Neural progenitor cell (in vitro differentiated cells): ENCODE measurements at regions not wholly inside any gene's neighbourhood (a gene's known extent, or its start where the extent isn't known, plus 50 kb on each side); places are given as distances from the start of the nearest gene placed in this dataset.
"Not testable (repeated sequence)": the region's sequence is repeated elsewhere in the genome, so short reads cannot be mapped to it uniquely, and the experiment has no call there.

Experiments used
- DNase-seq: peaks from one replicate; pipeline ENCODE4 v3.0.0-alpha.2; 2016; ENCODE audit warnings: low spot score
- H2AFZ ChIP-seq: fragments of 200-600 bp; sonication (generic); replicated peaks from 2 replicates; pipeline ENCODE4 v1.6.1; 2016; ENCODE audit warnings: antibody characterized with exemption
- H3F3A ChIP-seq: fragments of 200-600 bp; sonication (generic); 2 replicates; pipeline ENCODE4 v1.6.1; 2016; ENCODE audit warnings: antibody characterized with exemption, low read depth
- H3K27ac ChIP-seq: fragments of 200-600 bp; sonication (generic); 2 replicates; pipeline ENCODE4 v1.5.1; 2016; ENCODE audit warnings: mild to moderate bottlenecking
- H3K27me3 ChIP-seq: fragments of 200-600 bp; sonication (generic); 2 replicates; pipeline ENCODE4 v1.6.1; 2016; ENCODE audit warnings: mild to moderate bottlenecking, moderate library complexity
- H3K36me3 ChIP-seq: fragments of 200-600 bp; sonication (generic); 2 replicates; pipeline ENCODE4 v1.5.1; 2016
- H3K4me1 ChIP-seq: fragments of 200-600 bp; sonication (generic); 2 replicates; pipeline ENCODE4 v1.6.1; 2016; ENCODE audit warnings: mixed run types
- H3K4me2 ChIP-seq: fragments of 200-600 bp; sonication (generic); 2 replicates; pipeline ENCODE4 v1.6.1; 2016
- H3K4me3 ChIP-seq: fragments of 200-600 bp; sonication (generic); 2 replicates; pipeline ENCODE4 v1.5.1; 2016
- H3K79me2 ChIP-seq: fragments of 200-600 bp; sonication (generic); 2 replicates; pipeline ENCODE4 v1.6.1; 2016; ENCODE audit warnings: low read depth
- H3K9ac ChIP-seq: fragments of 200-600 bp; sonication (generic); 2 replicates; pipeline ENCODE4 v1.6.1; 2016
- H3K9me3 ChIP-seq: fragments of 200-600 bp; sonication (generic); 2 replicates; pipeline ENCODE4 v1.5.1; 2016; ENCODE audit warnings: low read depth
- H4K20me1 ChIP-seq: fragments of 200-600 bp; sonication (generic); 2 replicates; pipeline ENCODE4 v1.6.1; 2016; ENCODE audit warnings: low read depth
- H3K27ac Mint-ChIP-seq: 3 replicates; pipeline ENCODE4 v1.8.0; 2021; ENCODE audit warnings: mixed read lengths
- H3K27me3 Mint-ChIP-seq: 2 replicates; pipeline ENCODE4 v1.8.0; 2022; ENCODE audit warnings: low read depth, mild to moderate bottlenecking, inconsistent platforms, moderate library complexity, mixed read lengths; ENCODE audit not compliant: insufficient read depth
- H3K36me3 Mint-ChIP-seq: 3 replicates; pipeline ENCODE4 v1.8.0; 2021; ENCODE audit warnings: mixed read lengths
- H3K4me1 Mint-ChIP-seq: 3 replicates; pipeline ENCODE4 v1.8.0; 2021; ENCODE audit warnings: mixed read lengths
- H3K4me3 Mint-ChIP-seq: 3 replicates; pipeline ENCODE4 v1.8.0; 2021; ENCODE audit warnings: mild to moderate bottlenecking, moderate library complexity, mixed read lengths
- H3K9me3 Mint-ChIP-seq: 3 replicates; pipeline ENCODE4 v1.8.0; 2020; ENCODE audit warnings: mixed read lengths
- CTCF ChIP-seq: fragments of 200-600 bp; sonication (generic); IDR thresholded peaks from 2 replicates; pipeline ENCODE4 v1.5.1; 2017; ENCODE audit warnings: antibody characterized with exemption, mild to moderate bottlenecking
- EZH2 ChIP-seq: fragments of 200-600 bp; sonication (generic); IDR thresholded peaks from 2 replicates; pipeline ENCODE4 v1.6.1; 2017; ENCODE audit warnings: antibody characterized with exemption, mild to moderate bottlenecking, moderate library complexity
- EZH2phosphoT487 ChIP-seq: fragments of 200-600 bp; sonication (generic); IDR thresholded peaks from 2 replicates; pipeline ENCODE4 v1.6.1; 2017; ENCODE audit warnings: antibody characterized with exemption

GRCh38 chr2:208794288-208794975 lies 387.8 kb downstream of the PTH2R start:
- no peaks in the 10 kb centered on the region for H3K27me3 Mint-ChIP-seq
- H3K4me1 ChIP-seq, result no peaks in the 10 kb centered on the region
- H3K79me2 ChIP-seq, result no peaks in the 10 kb centered on the region
- no peak overlapping the region for H2AFZ ChIP-seq
- DNase-seq, result no peak
- no peak overlapping the region for H3K9ac ChIP-seq
- no peaks in the 10 kb centered on the region for H3F3A ChIP-seq
- no peak overlapping the region for H3K4me3 ChIP-seq
- no peaks in the 10 kb centered on the region for H3K9me3 Mint-ChIP-seq
- no peak overlapping the region for H3K4me2 ChIP-seq
- peaks cover 5% of the 10 kb centered on the region for H3K4me1 Mint-ChIP-seq
- no peak overlapping the region for H3K27ac Mint-ChIP-seq
- no peaks in the 10 kb centered on the region for H3K27me3 ChIP-seq
- H3K36me3 ChIP-seq, result no peaks in the 10 kb centered on the region
- H3K4me3 Mint-ChIP-seq, result no peak overlapping the region
- no peaks in the 10 kb centered on the region for H4K20me1 ChIP-seq
- no peaks in the 10 kb centered on the region for H3K36me3 Mint-ChIP-seq
- TF ChIP-seq EZH2phosphoT487 (no peak), CTCF (no peak), EZH2 (no peak)
- H3K27ac ChIP-seq, result no peak overlapping the region
- H3K9me3 ChIP-seq, result no peaks in the 10 kb centered on the region

GRCh38 chr2:208798698-208799097 lies 392.1 kb downstream of the PTH2R start:
- Mint-ChIP-seq H3K27me3 (no peaks in the 10 kb centered on the region), H3K36me3 (no peaks in the 10 kb centered on the region), H3K4me3 (no peak overlapping the region), H3K27ac (peak overlapping the region; percentile 54), H3K9me3 (peaks cover 3% of the 10 kb centered on the region), H3K4me1 (peaks cover 5% of the 10 kb centered on the region)
- Histone ChIP-seq H4K20me1 (no peaks in the 10 kb centered on the region), H3K27ac (no peak overlapping the region), H3K4me1 (no peaks in the 10 kb centered on the region), H3K4me2 (no peak overlapping the region), H3K9ac (no peak overlapping the region), H2AFZ (no peak overlapping the region), H3K9me3 (no peaks in the 10 kb centered on the region), H3K36me3 (no peaks in the 10 kb centered on the region), H3K27me3 (no peaks in the 10 kb centered on the region), H3F3A (no peaks in the 10 kb centered on the region), H3K79me2 (no peaks in the 10 kb centered on the region), H3K4me3 (no peak overlapping the region)
- no peak for TF ChIP-seq EZH2
- no peak for TF ChIP-seq EZH2phosphoT487
- no peak for TF ChIP-seq CTCF
- no peak for DNase-seq

- H3K4me3 ChIP-seq, result no peak overlapping the region
- H3K27ac Mint-ChIP-seq, result no peak overlapping the region
- TF ChIP-seq EZH2, result no peak
- TF ChIP-seq EZH2phosphoT487, result no peak
- no peak for TF ChIP-seq CTCF
- peaks cover 3% of the 10 kb centered on the region for H3K9me3 Mint-ChIP-seq
- H3K9me3 ChIP-seq, result no peaks in the 10 kb centered on the region
- H4K20me1 ChIP-seq, result no peaks in the 10 kb centered on the region
- H3K36me3 ChIP-seq, result no peaks in the 10 kb centered on the region
- no peaks in the 10 kb centered on the region for H3K79me2 ChIP-seq
- H3K4me3 Mint-ChIP-seq, result no peak overlapping the region
- H3K36me3 Mint-ChIP-seq, result no peaks in the 10 kb centered on the region
- no peak overlapping the region for H3K4me2 ChIP-seq
- DNase-seq, result no peak
- no peak overlapping the region for H2AFZ ChIP-seq
- H3K4me1 Mint-ChIP-seq, result peaks cover 5% of the 10 kb centered on the region
- H3F3A ChIP-seq, result no peaks in the 10 kb centered on the region
- H3K27me3 ChIP-seq, result no peaks in the 10 kb centered on the region
- no peaks in the 10 kb centered on the region for H3K27me3 Mint-ChIP-seq
- H3K9ac ChIP-seq, result no peak overlapping the region
- no peaks in the 10 kb centered on the region for H3K4me1 ChIP-seq
- H3K27ac ChIP-seq, result no peak overlapping the region
Measured at GRCh38 chr2:208799397-208799796, 392.8 kb downstream of the PTH2R start.

GRCh38 chr2:208800887-208801286 lies 394.3 kb downstream of the PTH2R start:
- not testable (repeated sequence) for H3K27ac Mint-ChIP-seq, H3K36me3 ChIP-seq, H3K9ac ChIP-seq, DNase-seq, H3K27me3 ChIP-seq, H3K4me1 Mint-ChIP-seq, H3K27me3 Mint-ChIP-seq, H3K27ac ChIP-seq, H3K4me3 ChIP-seq, H3K9me3 Mint-ChIP-seq, H3K36me3 Mint-ChIP-seq, H4K20me1 ChIP-seq, H3F3A ChIP-seq, H3K4me2 ChIP-seq, H3K9me3 ChIP-seq, H3K79me2 ChIP-seq, H2AFZ ChIP-seq, H3K4me3 Mint-ChIP-seq, H3K4me1 ChIP-seq
